K562 (cell line): ENCODE measurements at regions not wholly inside any gene's neighbourhood (a gene's known extent, or its start where the extent isn't known, plus 50 kb on each side); places are given as distances from the start of the nearest gene placed in this dataset.

Source experiments
- ATAC-seq: fragments of 200-7000 bp; cut with Tn5 transposase; 3 replicates; pipeline ENCODE4 v1.9.1; 2020; ENCODE audit warnings: moderate library complexity
- BruUV-seq: library from RNA; stranded (reverse); fragments of 400-500 nt; replicated peaks from 2 replicates; lab custom pipeline; 2021; lab: Mats Ljungman, UMichigan
- CTCF ChIA-PET: fragments of 300-600 bp; formaldehyde crosslinking; extraction: SDS; loops from one replicate; lab custom pipeline; 2021; ENCODE audit warnings: low intra/inter-chr PET ratio; lab: Yijun Ruan, JAX
- POLR2A ChIA-PET: fragments of 300-600, 350-650 bp; sonication (Branson Sonifier 250); formaldehyde crosslinking; extraction: SDS; loops from one replicate; lab custom pipeline; 2021; ENCODE audit warnings: antibody characterized with exemption, inconsistent platforms; lab: Yijun Ruan, JAX
- DNase-seq, 4 experiments: peaks; one replicate each; pipeline versions ENCODE4 v3.0.0 to v3.0.0-alpha.2; 2011 to 2018; ENCODE audit warnings: low spot score in 3 of 4, mixed read lengths in 3 of 4; ENCODE audit errors: extremely low read depth in 1 of 4
- FAIRE-seq: peaks from 2 replicates; lab custom pipeline; 2011; peaks lifted over from hg19 to GRCh38; lab: Jason Lieb, UNC
- H2AFZ ChIP-seq: 2 replicates; pipeline ENCODE4 v1.6.0; 2011; ENCODE audit warnings: low read depth, low read length, control low read depth, inconsistent platforms
- H3K27ac ChIP-seq: fragments of 200-600 bp; 3 replicates; pipeline ENCODE4 v1.8.0; 2011; ENCODE audit warnings: low read depth, mild to moderate bottlenecking, control low read depth, inconsistent platforms, low read length, moderate library complexity, mixed read lengths; ENCODE audit errors: extremely low read depth
- H3K27me3 ChIP-seq, 2 experiments: fragments of 300-600 bp in 1 of 2; 2 replicates in 1 of 2; 3 replicates in 1 of 2; pipeline versions ENCODE4 v1.6.0 to v1.8.0; 2011; ENCODE audit warnings: inconsistent platforms in 2 of 2, low read length in 2 of 2, mild to moderate bottlenecking in 1 of 2, mixed read lengths in 1 of 2, moderate library complexity in 1 of 2; ENCODE audit not compliant: control insufficient read depth in 2 of 2, insufficient read depth in 2 of 2
- H3K36me3 ChIP-seq: fragments of 300-600 bp; 3 replicates; pipeline ENCODE4 v1.8.0; 2011; ENCODE audit warnings: mild to moderate bottlenecking, low read length, inconsistent platforms; ENCODE audit not compliant: control insufficient read depth, insufficient read depth
- H3K4me1 ChIP-seq, 2 experiments: fragments of 200-600 bp in 1 of 2; replicated peaks in 1 of 2; 2 replicates in 1 of 2; 3 replicates in 1 of 2; pipeline versions ENCODE4 v1.5.1 to v1.8.0; 2011; ENCODE audit warnings: inconsistent platforms in 2 of 2, low read length in 2 of 2, mild to moderate bottlenecking in 1 of 2, mixed read lengths in 1 of 2, moderate library complexity in 1 of 2; ENCODE audit not compliant: control insufficient read depth in 2 of 2, insufficient read depth in 2 of 2
- H3K4me2 ChIP-seq: 2 replicates; pipeline ENCODE4 v1.6.1; 2011; ENCODE audit warnings: low read length, control low read depth, inconsistent platforms, mixed read lengths; ENCODE audit not compliant: insufficient read depth
- H3K4me3 ChIP-seq: fragments of 200-600 bp; sonication (generic), shearing (Covaris generic); 2 replicates; pipeline ENCODE4 v1.5.1; 2016; ENCODE audit warnings: control low read depth, inconsistent platforms
- H3K79me2 ChIP-seq: fragments of 200-600 bp; 3 replicates; pipeline ENCODE4 v1.8.0; 2011; ENCODE audit warnings: low read length, inconsistent platforms; ENCODE audit not compliant: control insufficient read depth, insufficient read depth
- H3K9ac ChIP-seq, 2 experiments: 2 replicates each; pipeline versions ENCODE4 v1.6.0 to v1.6.1; 2011; ENCODE audit warnings: low read depth in 2 of 2, low read length in 2 of 2, control low read depth in 1 of 2, inconsistent platforms in 1 of 2, mild to moderate bottlenecking in 1 of 2, mixed read lengths in 1 of 2; ENCODE audit not compliant: insufficient read depth in 1 of 2
- H3K9me1 ChIP-seq: one replicate; pipeline ENCODE4 v1.6.0; 2011; ENCODE audit warnings: inconsistent platforms, mild to moderate bottlenecking, low read length, moderate library complexity; ENCODE audit not compliant: control insufficient read depth, insufficient read depth
- H3K9me3 ChIP-seq: replicated peaks from 2 replicates; pipeline ENCODE4 v1.5.1; 2011; ENCODE audit warnings: low read depth, low read length, inconsistent platforms; ENCODE audit not compliant: control insufficient read depth, insufficient read depth
- H4K20me1 ChIP-seq: replicated peaks from 2 replicates; pipeline ENCODE4 v1.6.1; 2011; ENCODE audit warnings: low read length, inconsistent platforms, mixed read lengths; ENCODE audit not compliant: control insufficient read depth, insufficient read depth
- BCLAF1 ChIP-seq, 2 experiments: fragments of 450-650 bp in 1 of 2; IDR thresholded peaks; 2 replicates each; pipeline ENCODE4 v1.6.1; 2011 to 2017; ENCODE audit warnings: low read depth in 2 of 2, antibody characterized with exemption in 1 of 2, borderline replicate concordance in 1 of 2, low read length in 1 of 2, mild to moderate bottlenecking in 1 of 2, mixed read lengths in 1 of 2; ENCODE audit not compliant: control insufficient read depth in 1 of 2
- PATZ1 ChIP-seq: fragments of 250-450 bp; sonication (Bioruptor Pico); IDR thresholded peaks from 2 replicates; pipeline ENCODE4 v1.5.0; 2020; ENCODE audit warnings: mild to moderate bottlenecking, borderline replicate concordance
- PRPF4 ChIP-seq: fragments of 200-400 bp; formaldehyde crosslinking; IDR thresholded peaks from one replicate; pipeline ENCODE4 v1.6.1; 2017; ENCODE audit warnings: low read length, low read depth, mild to moderate bottlenecking; ENCODE audit not compliant: insufficient read depth, poor library complexity, severe bottlenecking
- RNF2 ChIP-seq: sonication (generic); IDR thresholded peaks from 2 replicates; pipeline ENCODE4 v1.6.1; 2016
- SIX5 ChIP-seq, 2 experiments: IDR thresholded peaks; 2 replicates each; pipeline ENCODE4 v1.6.1; 2011; ENCODE audit warnings: low read length in 2 of 2, borderline replicate concordance in 1 of 2, low read depth in 1 of 2, mild to moderate bottlenecking in 1 of 2, moderate library complexity in 1 of 2; ENCODE audit not compliant: insufficient read depth in 1 of 2
- SP2 ChIP-seq: IDR thresholded peaks from 2 replicates; pipeline ENCODE4 v1.6.1; 2011; ENCODE audit warnings: mild to moderate bottlenecking, low read depth, low read length, moderate library complexity; ENCODE audit not compliant: poor library complexity, severe bottlenecking; ENCODE audit errors: extremely low read depth
- SRSF7 ChIP-seq: fragments of 200-400 bp; formaldehyde crosslinking; optimal IDR thresholded peaks from 2 replicates; pipeline ENCODE3; 2017; ENCODE audit warnings: mild to moderate bottlenecking, low read depth, low read length
- ZNF395 ChIP-seq: fragments of 200-800 bp; sonication (Bioruptor generic); IDR thresholded peaks from 2 replicates; pipeline ENCODE4 v1.6.1; 2017; ENCODE audit warnings: missing genetic modification characterization, missing compliant biosample characterization
- WGBS: fragments of 100-300 bp; shearing (Covaris generic); methylation state at CpG from one replicate; pipeline ENCODE4 v1.1.6; 2016; ENCODE audit warnings: low coverage, mixed read lengths; ENCODE audit not compliant: insufficient coverage; ENCODE audit errors: missing lambda C conversion rate; 5-methylcytosine and 5-hydroxymethylcytosine counted together
- in situ Hi-C: fragments of 300-500 bp; cut with MboI; formaldehyde crosslinking; loops from 4 replicates; pipeline ENCODE4 v1.15.0; 2018; ENCODE audit warnings: inconsistent platforms, mixed read lengths
- intact Hi-C: fragments of 100-400 bp; cut with micrococcal nuclease; formaldehyde crosslinking; loops from 2 replicates; pipeline ENCODE4 v1.14.2; 2022
- TF ChIP-seq, protein P1 (sequence below): sonication (generic); formaldehyde crosslinking; IDR thresholded peaks from 2 replicates; pipeline ENCODE4 v1.8.0; 2022; ENCODE audit warnings: missing genetic modification reagents, mild to moderate bottlenecking, borderline replicate concordance

GRCh38 chr19:31629579-31630363 lies 280.5 kb upstream of the TSHZ3 start:
- H3K4me2 ChIP-seq: no peak overlapping the region
- H3K27me3 ChIP-seq: peaks cover 0 to 12% of the 10 kb centered on the region in 2 experiments; a peak in 2 of 5 replicates
- no peak overlapping the region for H3K9ac ChIP-seq
- no TSS peak for BruUV-seq
- H3K9me1 ChIP-seq: no peaks in the 10 kb centered on the region
- no peaks in the 10 kb centered on the region for H3K36me3 ChIP-seq
- no peaks in the 10 kb centered on the region for H4K20me1 ChIP-seq
- FAIRE-seq (no peak), ATAC-seq (no peak)
- H3K4me1 ChIP-seq: no peaks in the 10 kb centered on the region
- in situ Hi-C loops (no loop called here), intact Hi-C loops (no loop called here)
- no peak overlapping the region for H3K27ac ChIP-seq
- POLR2A ChIA-PET: interaction anchor here (0.9 kb wide), 1 partner anchor 30 kb away, joined by 3 read pairs; no protein-coding TSS in a partner anchor
- no peaks in the 10 kb centered on the region for H3K79me2 ChIP-seq
- no peaks in the 10 kb centered on the region for H3K9me3 ChIP-seq
- TF ChIP-seq RNF2 (no peak), SRSF7 (no peak), BCLAF1 (IDR thresholded peaks at IDR 0.05; ENCODE audit: borderline replicate concordance in 1 of 2, control insufficient read depth in 1 of 2, low read depth in 2 of 2, low read length in 1 of 2) (no peak), PRPF4 (no peak), SIX5 (IDR thresholded peaks at IDR 0.05; ENCODE audit: borderline replicate concordance in 1 of 2, insufficient read depth in 1 of 2, low read depth in 1 of 2, low read length in 2 of 2) (no peak), PATZ1 (CRISPR knock-in tag) (no peak), ZNF395 (CRISPR knock-in tag) (no peak), SP2 (no peak)
- TF ChIP-seq, protein P1, sequence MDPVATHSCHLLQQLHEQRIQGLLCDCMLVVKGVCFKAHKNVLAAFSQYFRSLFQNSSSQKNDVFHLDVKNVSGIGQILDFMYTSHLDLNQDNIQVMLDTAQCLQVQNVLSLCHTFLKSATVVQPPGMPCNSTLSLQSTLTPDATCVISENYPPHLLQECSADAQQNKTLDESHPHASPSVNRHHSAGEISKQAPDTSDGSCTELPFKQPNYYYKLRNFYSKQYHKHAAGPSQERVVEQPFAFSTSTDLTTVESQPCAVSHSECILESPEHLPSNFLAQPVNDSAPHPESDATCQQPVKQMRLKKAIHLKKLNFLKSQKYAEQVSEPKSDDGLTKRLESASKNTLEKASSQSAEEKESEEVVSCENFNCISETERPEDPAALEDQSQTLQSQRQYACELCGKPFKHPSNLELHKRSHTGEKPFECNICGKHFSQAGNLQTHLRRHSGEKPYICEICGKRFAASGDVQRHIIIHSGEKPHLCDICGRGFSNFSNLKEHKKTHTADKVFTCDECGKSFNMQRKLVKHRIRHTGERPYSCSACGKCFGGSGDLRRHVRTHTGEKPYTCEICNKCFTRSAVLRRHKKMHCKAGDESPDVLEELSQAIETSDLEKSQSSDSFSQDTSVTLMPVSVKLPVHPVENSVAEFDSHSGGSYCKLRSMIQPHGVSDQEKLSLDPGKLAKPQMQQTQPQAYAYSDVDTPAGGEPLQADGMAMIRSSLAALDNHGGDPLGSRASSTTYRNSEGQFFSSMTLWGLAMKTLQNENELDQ: no peak
- TF ChIP-seq, all 486 proteins: peak for 0
- no peak overlapping the region for H3K4me3 ChIP-seq
- H2AFZ ChIP-seq: no peak overlapping the region
- DNase-seq: no peak
- CTCF ChIA-PET: no interaction called here
- 0% methylated on average over 17 of the region's 18 CpGs for WGBS
